ENCODE measurements at regions not wholly inside any gene's neighbourhood (a gene's known extent, or its start where the extent isn't known, plus 50 kb on each side); places are given as distances from the start of the nearest gene placed in this dataset.

DNA sequence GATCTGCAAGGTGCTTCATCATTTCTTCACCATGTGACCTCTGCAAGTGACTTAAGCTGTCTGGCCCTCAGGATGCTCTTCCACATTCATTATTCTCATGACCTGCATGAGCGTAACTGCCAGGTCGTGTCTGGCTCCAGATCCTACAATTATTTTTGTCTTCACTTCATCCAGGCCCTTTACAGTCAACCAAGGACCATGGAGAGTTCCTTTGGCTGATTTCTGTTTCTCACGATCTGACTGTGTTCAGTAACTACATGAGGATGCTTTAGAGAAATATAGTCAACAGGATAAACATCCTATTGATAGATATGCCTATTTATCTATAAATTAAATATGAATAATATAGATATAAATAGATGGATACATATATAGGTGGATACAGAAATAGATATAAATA lies 1251.6 kb downstream of the NLGN4Y start:
- TF ChIP-seq, protein P1, sequence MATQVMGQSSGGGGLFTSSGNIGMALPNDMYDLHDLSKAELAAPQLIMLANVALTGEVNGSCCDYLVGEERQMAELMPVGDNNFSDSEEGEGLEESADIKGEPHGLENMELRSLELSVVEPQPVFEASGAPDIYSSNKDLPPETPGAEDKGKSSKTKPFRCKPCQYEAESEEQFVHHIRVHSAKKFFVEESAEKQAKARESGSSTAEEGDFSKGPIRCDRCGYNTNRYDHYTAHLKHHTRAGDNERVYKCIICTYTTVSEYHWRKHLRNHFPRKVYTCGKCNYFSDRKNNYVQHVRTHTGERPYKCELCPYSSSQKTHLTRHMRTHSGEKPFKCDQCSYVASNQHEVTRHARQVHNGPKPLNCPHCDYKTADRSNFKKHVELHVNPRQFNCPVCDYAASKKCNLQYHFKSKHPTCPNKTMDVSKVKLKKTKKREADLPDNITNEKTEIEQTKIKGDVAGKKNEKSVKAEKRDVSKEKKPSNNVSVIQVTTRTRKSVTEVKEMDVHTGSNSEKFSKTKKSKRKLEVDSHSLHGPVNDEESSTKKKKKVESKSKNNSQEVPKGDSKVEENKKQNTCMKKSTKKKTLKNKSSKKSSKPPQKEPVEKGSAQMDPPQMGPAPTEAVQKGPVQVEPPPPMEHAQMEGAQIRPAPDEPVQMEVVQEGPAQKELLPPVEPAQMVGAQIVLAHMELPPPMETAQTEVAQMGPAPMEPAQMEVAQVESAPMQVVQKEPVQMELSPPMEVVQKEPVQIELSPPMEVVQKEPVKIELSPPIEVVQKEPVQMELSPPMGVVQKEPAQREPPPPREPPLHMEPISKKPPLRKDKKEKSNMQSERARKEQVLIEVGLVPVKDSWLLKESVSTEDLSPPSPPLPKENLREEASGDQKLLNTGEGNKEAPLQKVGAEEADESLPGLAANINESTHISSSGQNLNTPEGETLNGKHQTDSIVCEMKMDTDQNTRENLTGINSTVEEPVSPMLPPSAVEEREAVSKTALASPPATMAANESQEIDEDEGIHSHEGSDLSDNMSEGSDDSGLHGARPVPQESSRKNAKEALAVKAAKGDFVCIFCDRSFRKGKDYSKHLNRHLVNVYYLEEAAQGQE (IDR thresholded peaks at IDR 0.05; ENCODE audit: insufficient read depth in 1 of 2, low read depth in 2 of 2, low read length in 2 of 2), result peak in 1 of 2 experiments; percentile 86; a peak in 2 of 4 replicates
- TF ChIP-seq POLR2AphosphoS5 (IDR thresholded peaks at IDR 0.05; ENCODE audit: low read depth, low read length), result no peak

DNA sequence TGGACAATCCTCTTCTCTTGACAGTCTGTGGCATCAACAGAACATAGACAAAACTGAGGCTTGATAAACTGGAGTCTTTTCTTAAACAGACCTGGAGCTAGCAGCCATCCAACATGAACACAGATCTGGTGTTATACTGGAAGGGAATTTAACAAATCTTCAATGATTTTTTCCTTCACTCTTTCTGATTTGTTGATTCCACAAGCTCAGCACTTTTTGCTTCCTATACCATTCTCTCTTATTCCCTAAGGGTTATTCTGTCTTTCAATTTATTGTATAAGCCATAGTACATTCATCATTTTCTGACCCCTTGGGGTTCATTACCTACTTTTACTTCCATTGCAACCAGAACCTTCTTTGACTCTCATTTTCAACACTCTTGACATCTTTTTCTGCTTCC lies 1255.6 kb downstream of the NLGN4Y start:
- TF ChIP-seq, protein P1 (IDR thresholded peaks at IDR 0.05; ENCODE audit: insufficient read depth in 1 of 2, low read depth in 2 of 2, low read length in 2 of 2), result no peak
- no peak for TF ChIP-seq TAF1 (IDR thresholded peaks at IDR 0.05; ENCODE audit: borderline replicate concordance, insufficient read depth, low read length)
- TF ChIP-seq SIN3A (IDR thresholded peaks at IDR 0.05; ENCODE audit: borderline replicate concordance, insufficient read depth, low read length), result no peak
- no peak for TF ChIP-seq FOXP2 (optimal IDR thresholded peaks at IDR 0.05; ENCODE audit: borderline replicate concordance, extremely low read depth, extremely low read length, insufficient read depth)
- TF ChIP-seq POLR2AphosphoS5 (IDR thresholded peaks at IDR 0.05; ENCODE audit: low read depth, low read length), result no peak

DNA sequence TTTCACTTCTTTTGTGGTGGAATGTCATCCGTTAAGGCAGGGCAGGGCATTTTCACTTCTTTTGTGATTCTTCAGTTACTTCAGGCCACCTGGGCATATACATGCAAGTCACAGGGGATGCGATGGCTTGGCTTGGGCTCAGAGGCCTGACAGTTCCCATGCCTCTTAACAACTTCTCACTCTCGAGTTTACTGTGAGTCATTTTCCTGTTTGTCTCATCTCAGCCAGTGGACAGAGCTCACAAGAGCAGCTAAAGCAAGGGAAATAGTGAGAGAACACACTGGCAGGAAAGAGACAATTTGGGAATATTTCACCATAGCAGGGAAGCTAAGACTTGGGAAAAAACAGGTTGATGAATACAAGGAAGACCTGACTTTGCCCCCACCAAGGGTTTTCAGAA lies 1275.7 kb downstream of the NLGN4Y start:
- TF ChIP-seq TAF1 (IDR thresholded peaks at IDR 0.05; ENCODE audit: borderline replicate concordance, insufficient read depth, low read length) (no peak), SIN3A (IDR thresholded peaks at IDR 0.05; ENCODE audit: borderline replicate concordance, insufficient read depth, low read length) (no peak), FOXP2 (optimal IDR thresholded peaks at IDR 0.05; ENCODE audit: borderline replicate concordance, extremely low read depth, extremely low read length, insufficient read depth) (no peak), POLR2AphosphoS5 (IDR thresholded peaks at IDR 0.05; ENCODE audit: low read depth, low read length) (no peak)
- TF ChIP-seq, protein P1 (IDR thresholded peaks at IDR 0.05; ENCODE audit: insufficient read depth in 1 of 2, low read depth in 2 of 2, low read length in 2 of 2), result no peak; a peak in 1 of 4 replicates

DNA sequence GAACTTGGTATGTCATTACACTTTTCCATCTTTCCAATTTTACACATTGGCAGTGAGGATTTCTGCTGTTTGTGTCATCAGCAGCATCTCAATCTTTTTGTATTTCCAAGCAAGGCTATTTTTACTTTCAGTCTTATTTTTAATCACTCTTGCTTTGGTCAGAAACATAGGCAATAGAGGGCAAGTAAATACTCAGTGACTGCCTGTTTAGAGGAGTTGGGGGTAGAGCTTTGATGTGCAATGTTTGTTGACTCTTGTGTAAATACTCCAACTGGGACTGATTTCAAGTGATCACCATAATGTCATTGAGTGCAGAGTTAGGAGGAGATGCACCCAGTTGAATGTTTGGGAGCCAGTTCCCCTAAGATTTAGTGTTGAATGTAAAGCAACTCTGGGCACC lies 1281.7 kb downstream of the NLGN4Y start:
- TF ChIP-seq, protein P1 (IDR thresholded peaks at IDR 0.05; ENCODE audit: insufficient read depth in 1 of 2, low read depth in 2 of 2, low read length in 2 of 2), result no peak
- TF ChIP-seq POLR2AphosphoS5 (IDR thresholded peaks at IDR 0.05; ENCODE audit: low read depth, low read length) (no peak), SIN3A (IDR thresholded peaks at IDR 0.05; ENCODE audit: borderline replicate concordance, insufficient read depth, low read length) (no peak), FOXP2 (optimal IDR thresholded peaks at IDR 0.05; ENCODE audit: borderline replicate concordance, extremely low read depth, extremely low read length, insufficient read depth) (no peak), TAF1 (IDR thresholded peaks at IDR 0.05; ENCODE audit: borderline replicate concordance, insufficient read depth, low read length) (no peak)

DNA sequence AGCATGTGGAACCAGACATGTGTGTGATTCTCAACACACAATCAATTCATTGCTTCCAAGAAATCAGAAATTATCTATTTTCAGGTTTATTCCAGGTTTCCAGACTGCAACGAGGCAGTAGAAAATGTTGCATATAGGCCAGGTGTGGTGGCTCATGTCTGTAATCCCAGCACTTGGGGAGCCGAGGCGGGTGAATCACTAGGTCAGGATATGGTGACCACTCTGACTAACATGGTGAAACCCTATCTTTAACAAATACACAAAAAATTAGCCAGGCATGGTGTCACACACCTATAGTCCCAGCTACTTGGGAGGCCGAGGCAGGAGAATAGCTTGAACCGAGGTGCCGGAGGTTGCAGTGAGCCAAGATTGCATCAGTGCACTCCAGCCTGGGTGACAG lies 1289.9 kb downstream of the NLGN4Y start:
- TF ChIP-seq, protein P1 (IDR thresholded peaks at IDR 0.05; ENCODE audit: insufficient read depth in 1 of 2, low read depth in 2 of 2, low read length in 2 of 2), result no peak
- no peak for TF ChIP-seq POLR2AphosphoS5 (IDR thresholded peaks at IDR 0.05; ENCODE audit: low read depth, low read length)

All from PFSK-1 (cell line).